WI38 (cell line): ENCODE measurements at regions not wholly inside any gene's neighbourhood (a gene's known extent, or its start where the extent isn't known, plus 50 kb on each side); places are given as distances from the start of the nearest gene placed in this dataset.
"Not testable (repeated sequence)": the region's sequence is repeated elsewhere in the genome, so short reads cannot be mapped to it uniquely, and the experiment has no call there.

Source experiments
- H3K4me3 ChIP-seq: 2 replicates; pipeline ENCODE4 v1.5.1; 2011; ENCODE audit warnings: low read depth, mild to moderate bottlenecking, control low read depth, low read length
- TF ChIP-seq, protein P1 (sequence below): IDR thresholded peaks from 2 replicates; pipeline ENCODE4 v1.5.1; 2012; ENCODE audit warnings: low read depth, mild to moderate bottlenecking, control low read depth, low read length

DNA sequence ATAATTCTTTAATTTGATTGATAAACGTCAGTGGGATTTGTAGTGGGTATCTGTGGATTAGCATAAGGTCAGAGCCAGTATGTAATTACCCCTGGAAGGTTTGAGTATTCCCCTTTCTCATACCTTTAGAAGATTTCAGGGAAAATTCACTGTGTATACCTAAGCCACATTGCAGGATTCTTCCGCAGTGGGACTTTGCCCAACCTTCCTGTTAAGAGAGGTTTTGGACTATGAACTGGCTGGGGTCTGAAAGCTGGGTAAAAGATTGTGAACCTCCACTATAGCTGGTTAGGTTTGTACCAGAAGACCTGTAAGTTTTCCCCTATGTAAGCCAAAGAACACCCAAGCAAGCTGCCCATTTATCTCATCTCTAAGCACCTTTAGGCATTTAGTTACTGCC lies 150.2 kb downstream of the TTC6 start:
- H3K4me3 ChIP-seq, result no peak overlapping the region
- TF ChIP-seq, protein P1, sequence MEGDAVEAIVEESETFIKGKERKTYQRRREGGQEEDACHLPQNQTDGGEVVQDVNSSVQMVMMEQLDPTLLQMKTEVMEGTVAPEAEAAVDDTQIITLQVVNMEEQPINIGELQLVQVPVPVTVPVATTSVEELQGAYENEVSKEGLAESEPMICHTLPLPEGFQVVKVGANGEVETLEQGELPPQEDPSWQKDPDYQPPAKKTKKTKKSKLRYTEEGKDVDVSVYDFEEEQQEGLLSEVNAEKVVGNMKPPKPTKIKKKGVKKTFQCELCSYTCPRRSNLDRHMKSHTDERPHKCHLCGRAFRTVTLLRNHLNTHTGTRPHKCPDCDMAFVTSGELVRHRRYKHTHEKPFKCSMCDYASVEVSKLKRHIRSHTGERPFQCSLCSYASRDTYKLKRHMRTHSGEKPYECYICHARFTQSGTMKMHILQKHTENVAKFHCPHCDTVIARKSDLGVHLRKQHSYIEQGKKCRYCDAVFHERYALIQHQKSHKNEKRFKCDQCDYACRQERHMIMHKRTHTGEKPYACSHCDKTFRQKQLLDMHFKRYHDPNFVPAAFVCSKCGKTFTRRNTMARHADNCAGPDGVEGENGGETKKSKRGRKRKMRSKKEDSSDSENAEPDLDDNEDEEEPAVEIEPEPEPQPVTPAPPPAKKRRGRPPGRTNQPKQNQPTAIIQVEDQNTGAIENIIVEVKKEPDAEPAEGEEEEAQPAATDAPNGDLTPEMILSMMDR, result no peak

DNA sequence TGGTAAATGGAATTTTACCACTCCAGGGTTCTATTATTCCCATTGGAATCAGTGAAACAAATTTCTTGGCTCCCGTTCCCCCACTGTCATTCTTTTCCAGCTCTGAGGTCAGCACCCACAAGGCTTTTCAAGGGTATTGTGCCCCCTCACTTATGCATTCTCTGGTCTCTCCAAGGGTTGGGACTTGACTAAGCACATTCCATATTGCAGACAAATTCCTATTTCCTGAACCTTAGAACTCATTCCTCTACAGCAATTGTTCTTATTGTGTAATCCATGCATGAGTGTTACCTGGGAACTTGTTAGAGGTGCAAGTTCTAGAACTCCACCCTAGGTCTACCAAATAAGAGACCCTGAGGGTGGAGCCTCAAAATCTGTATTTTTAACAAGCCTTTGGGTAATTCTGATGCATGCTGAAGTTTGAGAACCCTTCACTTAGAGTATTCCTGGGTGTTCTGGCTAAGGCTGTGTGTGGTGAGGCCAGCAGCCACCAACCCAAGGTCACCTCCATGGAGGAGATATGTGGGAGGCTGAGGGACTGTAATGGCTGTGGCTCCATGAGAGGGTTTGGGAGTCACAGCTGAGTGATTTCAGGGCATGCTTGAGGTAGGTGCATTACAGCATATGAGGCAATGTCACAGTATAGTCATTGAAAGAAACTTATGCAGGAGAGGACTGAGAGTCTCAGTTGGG lies 150.9 kb downstream of the TTC6 start:
- TF ChIP-seq, protein P1, result no peak
- no peak overlapping the region for H3K4me3 ChIP-seq

DNA sequence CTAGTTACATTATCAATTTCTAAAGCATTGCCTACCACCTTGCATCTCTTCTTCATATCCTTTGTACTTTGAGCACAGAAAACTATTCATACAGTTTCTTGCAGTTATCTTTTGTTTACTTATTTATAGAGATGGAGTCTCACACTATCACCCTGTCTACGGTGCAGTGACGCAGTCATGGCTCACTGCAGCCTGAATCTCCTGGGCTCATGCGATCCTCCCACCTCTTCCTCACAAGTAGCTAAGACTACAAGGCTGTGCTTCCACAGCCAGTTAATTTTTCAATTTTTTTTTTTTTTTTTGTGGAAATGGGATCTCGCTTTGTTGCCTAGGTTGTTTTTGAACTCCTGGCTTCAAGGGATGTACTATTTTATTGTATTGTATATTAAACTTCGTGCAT lies 158.0 kb downstream of the TTC6 start:
- TF ChIP-seq, protein P1, result no peak

DNA sequence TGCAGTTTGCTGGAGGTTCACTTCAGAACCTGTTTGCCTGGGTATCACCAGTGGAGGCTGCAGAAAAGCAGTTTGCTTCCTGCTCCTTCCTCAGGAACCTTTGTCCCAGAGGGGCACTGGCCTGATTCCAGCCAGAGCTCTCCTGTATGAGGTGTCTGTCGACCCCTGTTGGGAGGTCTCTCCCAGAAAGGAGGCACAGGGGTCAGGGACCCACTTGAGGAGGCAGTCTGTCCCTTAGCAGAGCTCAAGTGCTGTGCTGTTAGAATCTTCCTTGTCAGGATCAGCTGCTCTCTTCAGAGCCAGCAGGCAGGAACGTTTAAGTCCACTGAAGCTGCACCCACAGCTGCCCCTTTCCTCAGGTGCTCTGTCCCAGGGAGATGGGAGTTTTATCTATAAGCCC lies 164.8 kb downstream of the TTC6 start:
- not testable (repeated sequence) for H3K4me3 ChIP-seq

More for the DNA sequence above, 158.0 kb downstream of the TTC6 start:
- no peak overlapping the region for H3K4me3 ChIP-seq

DNA sequence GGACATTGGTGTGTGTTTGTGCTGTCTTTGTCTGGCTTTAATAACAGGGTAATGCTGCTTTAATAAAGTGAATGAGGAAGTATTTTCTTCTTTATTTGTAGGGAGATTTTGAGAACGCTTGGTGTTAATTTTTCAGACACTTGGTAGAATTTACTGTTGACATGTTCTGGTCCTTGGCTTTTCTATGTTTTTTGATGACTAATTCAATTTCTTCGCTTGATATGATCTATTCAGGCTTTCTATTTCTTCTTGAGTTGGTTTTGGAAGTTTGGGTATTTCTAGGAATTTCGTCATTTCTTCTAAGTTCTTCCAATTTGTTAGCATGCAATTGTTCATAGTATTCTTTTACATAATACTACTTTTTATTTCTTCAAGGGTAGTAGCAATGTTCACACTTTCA lies 167.8 kb downstream of the TTC6 start:
- TF ChIP-seq, protein P1, result no peak
- no peak overlapping the region for H3K4me3 ChIP-seq

DNA sequence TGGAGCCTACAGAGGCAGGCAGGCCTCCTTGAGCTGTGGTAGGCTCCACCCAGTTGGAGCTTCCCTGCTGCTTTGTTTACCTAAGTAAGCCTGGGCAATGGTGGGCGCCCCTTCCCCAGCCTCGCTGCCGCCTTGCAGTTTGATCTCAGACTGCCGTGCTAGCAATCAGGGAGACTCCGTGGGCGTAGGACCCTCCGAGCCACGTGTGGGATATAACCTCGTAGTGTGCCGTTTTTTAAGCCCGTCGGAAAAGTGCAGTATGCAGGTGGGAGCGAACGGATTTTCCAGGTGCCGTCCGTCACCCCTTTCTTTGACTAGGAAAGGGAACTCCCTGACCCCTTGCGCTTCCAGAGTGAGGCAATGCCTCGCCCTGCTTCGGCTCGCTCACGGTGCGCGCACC lies 176.9 kb downstream of the TTC6 start:
- not testable (repeated sequence) for H3K4me3 ChIP-seq

DNA sequence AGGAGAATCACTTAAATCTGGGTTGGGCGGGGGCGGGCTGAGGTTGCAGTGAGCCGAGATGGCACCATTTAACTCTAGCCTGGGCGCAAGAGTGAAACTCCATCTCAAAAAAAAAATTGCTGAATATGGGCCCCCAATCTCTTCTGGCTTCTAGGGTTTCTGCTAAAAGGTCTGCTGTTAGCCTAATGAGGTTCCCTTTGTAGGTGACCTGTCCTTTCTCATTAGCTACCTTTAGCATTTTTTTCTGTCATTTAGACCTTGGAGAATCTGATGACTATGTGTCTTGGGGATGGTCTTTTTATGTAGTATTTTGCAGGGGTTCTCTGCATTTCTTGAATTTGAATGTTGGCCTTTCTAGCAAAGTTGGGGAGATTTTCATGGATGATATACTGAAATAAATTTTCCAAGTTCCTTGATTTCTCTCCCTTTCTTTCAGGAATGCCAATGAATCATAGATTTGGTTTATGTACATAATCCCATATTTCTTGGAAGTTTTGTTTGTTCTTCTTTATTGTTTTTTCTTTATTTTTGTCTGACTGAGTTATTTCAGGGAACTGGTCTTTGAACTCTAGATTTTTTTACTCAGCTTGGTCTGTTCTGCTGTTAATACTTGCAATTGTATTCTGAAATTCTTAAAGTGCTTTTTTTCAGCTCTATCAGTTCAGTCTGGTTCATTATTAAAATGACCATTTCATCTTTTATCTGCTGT lies 181.5 kb downstream of the TTC6 start:
- TF ChIP-seq, protein P1, result no peak
- H3K4me3 ChIP-seq, result no peak overlapping the region

DNA sequence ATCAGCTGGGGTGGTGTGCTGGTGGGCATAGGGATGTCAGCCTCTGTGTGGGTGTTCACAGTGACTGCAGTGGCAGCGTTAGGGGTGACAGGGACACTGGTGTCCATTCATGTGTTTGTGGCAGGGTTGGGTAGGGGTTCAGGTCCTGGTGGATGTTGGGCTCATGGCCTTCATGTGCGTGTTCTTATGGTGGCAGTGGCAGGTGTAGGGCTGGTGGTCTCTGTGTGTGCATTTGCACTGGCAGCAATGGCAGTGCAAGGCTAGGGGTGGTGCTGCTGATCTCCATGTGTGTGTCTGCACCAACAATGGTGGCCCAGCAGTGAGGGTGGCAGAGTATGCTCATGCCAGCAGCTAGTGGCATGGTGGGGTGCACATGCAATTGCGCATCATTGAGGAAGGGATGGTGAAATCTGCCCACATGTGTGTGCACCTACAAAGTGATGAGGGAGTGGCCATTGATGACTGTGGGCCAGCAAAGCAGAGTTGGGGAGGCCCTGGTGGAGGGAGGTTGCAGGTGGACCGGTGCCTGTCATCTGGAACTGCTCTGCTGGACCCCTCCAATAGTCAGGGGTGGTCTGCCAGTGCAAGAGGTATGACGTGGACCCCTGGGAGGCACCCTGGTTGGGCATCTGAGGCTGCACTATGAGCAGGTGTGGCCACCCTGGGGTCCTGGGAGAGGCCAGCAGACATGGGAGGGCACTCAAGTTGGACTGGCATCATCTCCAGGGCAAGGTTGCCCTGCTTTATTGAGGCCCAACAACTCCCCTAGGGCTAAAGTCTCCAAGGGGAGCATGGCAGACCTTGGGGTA lies 182.9 kb downstream of the TTC6 start:
- no peak overlapping the region for H3K4me3 ChIP-seq

More for the DNA sequence above, 182.9 kb downstream of the TTC6 start:
- TF ChIP-seq, protein P1, result no peak
